Ovary (tissue), 7 donors: ENCODE measurements at regions not wholly inside any gene's neighbourhood (a gene's known extent, or its start where the extent isn't known, plus 50 kb on each side); places are given as distances from the start of the nearest gene placed in this dataset.
A peak's percentile ranks its signal among the peaks of the same experiment; 100 is the strongest.

Experiments used
- DNase-seq, 5 donors: peaks; one replicate each; pipeline ENCODE4 v3.0.0-alpha.2; 2019 to 2020
- H3K27ac ChIP-seq, 2 donors: fragments of 200-600 bp; one replicate each; pipeline versions ENCODE4 v1.5.1 to v1.8.0; 2019 to 2022
- H3K27me3 ChIP-seq: fragments of 200-600 bp; one replicate; pipeline ENCODE4 v1.8.0; 2022
- H3K36me3 ChIP-seq: fragments of 200-600 bp; sonication (generic); one replicate; pipeline ENCODE4 v1.5.1; 2019
- H3K4me1 ChIP-seq: one replicate; pipeline ENCODE4 v1.8.1; 2013; ENCODE audit warnings: mild to moderate bottlenecking, moderate library complexity; ENCODE audit not compliant: insufficient read depth
- H3K4me3 ChIP-seq: fragments of 200-600 bp; sonication (generic); one replicate; pipeline ENCODE4 v1.5.1; 2017
- H3K9me3 ChIP-seq, 2 donors: fragments of 200-600 bp in 1 of 2; sonication (generic) in 1 of 2; one replicate each; pipeline versions ENCODE4 v1.5.1 to v1.8.1; 2013 to 2019; ENCODE audit warnings: mild to moderate bottlenecking in 1 of 2, moderate library complexity in 1 of 2
- EP300 ChIP-seq: sonication (generic); formaldehyde crosslinking; IDR thresholded peaks from one replicate; pipeline ENCODE4 v1.6.1; 2017; ENCODE audit warnings: antibody characterized with exemption
- POLR2A ChIP-seq: fragments of 450-650 bp; IDR thresholded peaks from one replicate; pipeline ENCODE4 v1.6.1; 2017; ENCODE audit warnings: antibody characterized with exemption, mild to moderate bottlenecking, moderate library complexity
- whole genome bisulfite sequencing, 3 donors: extraction: QIAGEN DNeasy Blood & Tissue Kit in 1 of 3; methylation state at CpG; one replicate each; pipeline versions ENCODE4 v1.1.5 to v1.1.7; 2013 to 2017; 5-methylcytosine and 5-hydroxymethylcytosine counted together
- intact Hi-C, 4 donors: fragments of 100-400 bp; cut with DNase I; formaldehyde crosslinking; loops; one replicate each; pipeline versions ENCODE4 v1.11.0 to v1.15.1; 2022 to 2023
- TF ChIP-seq, protein P1 (sequence below), 3 donors: fragments of 450-650 bp in 2 of 3; fragments of 200-600 bp in 1 of 3; IDR thresholded peaks; one replicate each; pipeline versions ENCODE4 v1.5.1 to v1.8.0; 2016 to 2022; ENCODE audit warnings: antibody characterized with exemption in 3 of 3, mild to moderate bottlenecking in 1 of 3
- donor health status: DM: no; HTN: no; CAD: no; lungs with moderate emphysema.
- donor health status: DM: no; HTN: no; CAD: no.
- donor health status: Bipolar disorder and iron deficiency.
- donor health status: DM: no; HTN: no; CAD: no.
- donor health status: DM: yes; HTN: yes; CAD: no.

DNA sequence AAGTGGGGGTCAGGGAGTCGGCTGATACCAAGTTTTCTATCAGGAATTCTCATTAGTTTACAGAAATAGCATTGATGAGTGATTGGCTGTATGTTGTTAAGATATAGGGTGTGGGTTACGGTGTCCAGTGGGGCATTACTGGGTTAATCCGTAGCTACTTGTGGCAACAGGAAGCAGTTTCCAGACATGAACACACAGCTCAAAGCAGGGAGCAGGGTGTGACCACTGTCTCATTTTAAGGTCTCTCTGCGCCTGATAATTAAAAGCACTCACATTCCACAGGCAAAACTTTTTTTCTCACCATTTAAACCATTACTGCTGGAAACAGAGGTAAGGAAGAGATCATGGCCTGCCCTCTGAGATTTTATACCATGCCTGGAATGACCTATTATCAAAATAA lies 114.9 kb downstream of the SIK1 start:
- no peaks in the 10 kb centered on the region for H3K27me3 ChIP-seq
- no peak for DNase-seq
- no peaks in the 10 kb centered on the region for H3K36me3 ChIP-seq
- 75 to 93% (median 88%) methylated on average over 4 of the region's 4 CpGs for whole genome bisulfite sequencing, 3 donors
- intact Hi-C loops = no loop called here
- TF ChIP-seq POLR2A = no peak
- TF ChIP-seq, protein P1, sequence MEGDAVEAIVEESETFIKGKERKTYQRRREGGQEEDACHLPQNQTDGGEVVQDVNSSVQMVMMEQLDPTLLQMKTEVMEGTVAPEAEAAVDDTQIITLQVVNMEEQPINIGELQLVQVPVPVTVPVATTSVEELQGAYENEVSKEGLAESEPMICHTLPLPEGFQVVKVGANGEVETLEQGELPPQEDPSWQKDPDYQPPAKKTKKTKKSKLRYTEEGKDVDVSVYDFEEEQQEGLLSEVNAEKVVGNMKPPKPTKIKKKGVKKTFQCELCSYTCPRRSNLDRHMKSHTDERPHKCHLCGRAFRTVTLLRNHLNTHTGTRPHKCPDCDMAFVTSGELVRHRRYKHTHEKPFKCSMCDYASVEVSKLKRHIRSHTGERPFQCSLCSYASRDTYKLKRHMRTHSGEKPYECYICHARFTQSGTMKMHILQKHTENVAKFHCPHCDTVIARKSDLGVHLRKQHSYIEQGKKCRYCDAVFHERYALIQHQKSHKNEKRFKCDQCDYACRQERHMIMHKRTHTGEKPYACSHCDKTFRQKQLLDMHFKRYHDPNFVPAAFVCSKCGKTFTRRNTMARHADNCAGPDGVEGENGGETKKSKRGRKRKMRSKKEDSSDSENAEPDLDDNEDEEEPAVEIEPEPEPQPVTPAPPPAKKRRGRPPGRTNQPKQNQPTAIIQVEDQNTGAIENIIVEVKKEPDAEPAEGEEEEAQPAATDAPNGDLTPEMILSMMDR (IDR thresholded peaks at IDR 0.05) = no peak
- no peak for TF ChIP-seq EP300
- no peak overlapping the region for H3K4me3 ChIP-seq
- no peak overlapping the region for H3K27ac ChIP-seq
- no peaks in the 10 kb centered on the region for H3K9me3 ChIP-seq
- H3K4me1 ChIP-seq = peaks cover 8% of the 10 kb centered on the region

DNA sequence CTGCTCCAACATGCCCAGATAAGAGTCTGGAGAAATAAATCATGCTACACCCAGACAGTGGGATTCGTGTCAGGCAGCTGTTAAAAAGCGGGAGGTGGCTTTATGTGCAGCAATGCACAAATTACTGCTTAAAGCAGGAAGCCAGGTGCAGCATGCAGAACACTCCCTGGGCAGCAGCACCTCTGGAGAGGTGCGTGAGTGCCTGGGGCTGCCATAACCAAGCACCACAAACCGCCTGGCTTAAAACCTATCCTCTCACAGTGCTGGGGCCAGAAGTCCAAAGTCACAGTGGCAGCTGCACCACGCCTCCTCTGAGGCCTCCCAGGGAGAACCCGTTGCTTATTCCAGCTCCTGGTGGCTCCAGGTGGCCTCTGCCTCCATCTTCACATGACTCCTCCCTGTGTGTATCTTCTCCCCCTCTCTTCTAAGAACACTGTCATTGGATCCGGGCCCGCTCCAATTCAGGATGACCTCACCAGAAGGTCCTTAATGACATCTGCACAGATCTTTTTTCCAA lies 115.6 kb downstream of the SIK1 start:
- WGBS, 3 donors = 83 to 86% (median 86%) methylated on average over 8 of the region's 8 CpGs

DNA sequence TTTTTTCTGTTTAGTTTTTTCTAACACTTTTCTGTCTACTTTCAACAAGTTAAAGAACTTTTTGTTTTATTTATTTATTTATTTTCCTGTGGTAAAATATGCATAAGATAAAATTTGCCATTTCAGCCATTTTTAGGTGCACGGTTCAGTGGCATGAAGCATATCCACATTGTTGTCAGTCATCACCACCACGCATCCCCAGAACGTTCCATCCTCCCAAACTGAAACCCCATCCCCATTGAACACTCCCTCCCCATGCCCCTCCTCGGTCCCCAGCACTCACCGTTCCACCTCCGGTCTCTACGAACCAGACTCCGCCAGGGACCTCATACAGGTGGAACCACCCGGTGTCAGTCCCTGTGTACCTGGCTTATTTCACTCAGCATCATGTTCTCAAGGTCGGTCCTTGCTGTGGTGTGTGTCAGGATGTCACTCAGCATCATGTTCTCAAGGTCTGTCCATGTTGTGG lies 118.1 kb downstream of the SIK1 start:
- Histone ChIP-seq H3K36me3 (no peaks in the 10 kb centered on the region), H3K4me3 (no peak overlapping the region), H3K27ac (peak overlapping the region in 1 of 2 donors; percentile 47), H3K4me1 (peaks cover 8% of the 10 kb centered on the region), H3K27me3 (no peaks in the 10 kb centered on the region), H3K9me3 (no peaks in the 10 kb centered on the region)
- peak in 2 of 5 donors; percentile 14 to 36 for DNase-seq
- intact Hi-C loops = no loop called here
- TF ChIP-seq POLR2A (no peak), EP300 (no peak)
- TF ChIP-seq, protein P1 (IDR thresholded peaks at IDR 0.05) = no peak
- 24 to 54% (median 46%) methylated on average over 10 of the region's 10 CpGs for WGBS, 3 donors

More for the DNA sequence above, 115.6 kb downstream of the SIK1 start:
- peaks cover 8% of the 10 kb centered on the region for H3K4me1 ChIP-seq
- H3K27ac ChIP-seq = no peak overlapping the region
- H3K4me3 ChIP-seq = no peak overlapping the region
- no peaks in the 10 kb centered on the region for H3K36me3 ChIP-seq
- TF ChIP-seq, protein P1 (IDR thresholded peaks at IDR 0.05) = no peak
- TF ChIP-seq EP300 = no peak
- no peak for TF ChIP-seq POLR2A
- peak in 1 of 5 donors; percentile 13 for DNase-seq
- H3K9me3 ChIP-seq = no peaks in the 10 kb centered on the region
- intact Hi-C loops = no loop called here
- no peaks in the 10 kb centered on the region for H3K27me3 ChIP-seq

DNA sequence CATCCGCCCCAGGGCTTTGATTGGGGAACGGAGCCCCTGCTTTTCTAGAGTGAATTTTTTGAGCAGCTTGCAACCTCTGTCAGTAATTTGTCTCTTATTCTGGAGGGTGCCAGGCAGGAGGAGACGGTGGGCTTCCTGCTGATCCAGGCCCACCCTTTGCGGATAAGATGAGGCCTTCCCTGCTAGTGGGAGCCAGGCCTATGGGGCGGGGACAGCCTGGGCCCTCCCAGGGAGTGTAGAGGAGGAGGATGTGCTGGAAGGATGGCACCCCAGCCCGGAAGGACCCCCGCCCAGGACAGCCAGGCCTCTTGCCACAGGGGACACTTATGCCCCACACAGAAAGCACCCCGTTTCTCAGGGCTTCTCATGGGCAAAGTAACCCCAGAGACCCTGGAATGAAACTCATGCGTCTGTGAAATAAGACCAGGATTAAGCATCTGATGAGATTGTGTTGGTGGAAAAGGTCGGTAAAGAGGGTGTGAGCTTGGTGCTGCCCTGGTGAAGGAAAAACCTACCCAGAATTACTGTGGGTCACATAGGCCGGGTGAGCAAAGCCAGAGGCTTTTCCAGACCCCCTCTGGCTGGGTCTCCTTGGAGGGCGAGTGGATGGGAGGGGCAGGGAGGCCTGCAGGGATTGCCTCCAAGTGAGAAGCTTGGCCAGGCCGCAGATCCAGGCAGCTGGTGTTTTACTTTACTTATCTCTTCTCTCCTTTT lies 118.7 kb downstream of the SIK1 start:
- no peak for TF ChIP-seq POLR2A
- TF ChIP-seq EP300 = no peak
- TF ChIP-seq, protein P1 (IDR thresholded peaks at IDR 0.05) = no peak
- Histone ChIP-seq H3K27ac (peak overlapping the region in 1 of 2 donors; percentile 47), H3K36me3 (no peaks in the 10 kb centered on the region), H3K9me3 (no peaks in the 10 kb centered on the region), H3K4me1 (peaks cover 8% of the 10 kb centered on the region), H3K27me3 (no peaks in the 10 kb centered on the region), H3K4me3 (no peak overlapping the region)
- WGBS, 3 donors = 44 to 58% (median 45%) methylated on average over 13 of the region's 13 CpGs
- intact Hi-C loops = no loop called here
- DNase-seq = peak; percentile 15 to 78 (median 61)
